OCI-LY1 (cell line): ENCODE measurements at regions not wholly inside any gene's neighbourhood (a gene's known extent, or its start where the extent isn't known, plus 50 kb on each side); places are given as distances from the start of the nearest gene placed in this dataset.

Source experiments
- H2AFZ ChIP-seq: fragments of 200-600 bp; sonication (generic), shearing (Covaris generic); 2 replicates; pipeline ENCODE4 v1.6.0; 2014; ENCODE audit warnings: antibody characterized with exemption, mild to moderate bottlenecking, low read length
- H3F3A ChIP-seq: fragments of 200-600 bp; sonication (generic), shearing (Covaris generic); 2 replicates; pipeline ENCODE4 v1.6.0; 2014; ENCODE audit warnings: mild to moderate bottlenecking, antibody characterized with exemption, low read length, moderate library complexity; ENCODE audit not compliant: insufficient read depth
- H3K27ac ChIP-seq: fragments of 200-600 bp; sonication (generic); 2 replicates; pipeline ENCODE4 v1.5.1; 2014; ENCODE audit warnings: low read length, mixed run types, mild to moderate bottlenecking, low read depth; ENCODE audit not compliant: poor library complexity, severe bottlenecking
- H3K27me3 ChIP-seq: fragments of 200-600 bp; sonication (generic); 2 replicates; pipeline ENCODE4 v1.6.0; 2014; ENCODE audit warnings: antibody characterized with exemption, mild to moderate bottlenecking, low read length, moderate library complexity; ENCODE audit not compliant: insufficient read depth
- H3K36me3 ChIP-seq: fragments of 200-600 bp; sonication (generic); 2 replicates; pipeline ENCODE4 v1.6.1; 2014; ENCODE audit warnings: mild to moderate bottlenecking, antibody characterized with exemption, low read length, moderate library complexity, mixed read lengths; ENCODE audit not compliant: insufficient read depth
- H3K4me1 ChIP-seq: fragments of 200-600 bp; sonication (generic); 2 replicates; pipeline ENCODE4 v1.5.1; 2014; ENCODE audit warnings: mild to moderate bottlenecking, low read length, moderate library complexity; ENCODE audit not compliant: insufficient read depth, severe bottlenecking
- H3K4me2 ChIP-seq: fragments of 200-600 bp; sonication (generic), shearing (Covaris generic); 2 replicates; pipeline ENCODE4 v1.6.1; 2014; ENCODE audit warnings: low read length
- H3K4me3 ChIP-seq: fragments of 200-600 bp; sonication (generic); 2 replicates; pipeline ENCODE4 v1.5.1; 2014; ENCODE audit warnings: low read length, low read depth, mild to moderate bottlenecking, mixed read lengths; ENCODE audit not compliant: poor library complexity, severe bottlenecking
- H3K79me2 ChIP-seq: fragments of 200-600 bp; shearing (Covaris generic); 2 replicates; pipeline ENCODE4 v1.6.1; 2016; ENCODE audit warnings: mixed run types, low read length, mixed read lengths; ENCODE audit not compliant: insufficient read depth
- H3K9ac ChIP-seq: fragments of 200-600 bp; sonication (generic), shearing (Covaris generic); 2 replicates; pipeline ENCODE4 v1.6.1; 2014; ENCODE audit warnings: mild to moderate bottlenecking, low read length, mixed read lengths
- H3K9me2 ChIP-seq: fragments of 200-600 bp; sonication (generic), shearing (Covaris generic); 2 replicates; pipeline ENCODE4 v1.6.1; 2014; ENCODE audit warnings: low read depth, mild to moderate bottlenecking, low read length, mixed read lengths
- H3K9me3 ChIP-seq: fragments of 200-600 bp; shearing (Covaris generic); 2 replicates; pipeline ENCODE4 v1.6.1; 2014; ENCODE audit warnings: low read length, mixed read lengths
- H4K20me1 ChIP-seq: fragments of 200-600 bp; sonication (generic), shearing (Covaris generic); 2 replicates; pipeline ENCODE4 v1.6.0; 2016; ENCODE audit warnings: mild to moderate bottlenecking, low read length; ENCODE audit not compliant: insufficient read depth
- CTCF ChIP-seq: fragments of 200-600 bp; sonication (generic), shearing (Covaris generic); IDR thresholded peaks from 2 replicates; pipeline ENCODE4 v1.5.1; 2017; ENCODE audit warnings: mild to moderate bottlenecking, antibody characterized with exemption, low read length, moderate library complexity, mixed read lengths
- EZH2 ChIP-seq: fragments of 200-600 bp; sonication (generic), shearing (Covaris generic); IDR thresholded peaks from 2 replicates; pipeline ENCODE4 v1.8.0; 2017; ENCODE audit warnings: borderline replicate concordance, mixed run types, mild to moderate bottlenecking, antibody characterized with exemption, low read length, moderate library complexity, mixed read lengths

- no peaks in the 10 kb centered on the region for H3K9me3 ChIP-seq
- no peaks in the 10 kb centered on the region for H4K20me1 ChIP-seq
- H3K27ac ChIP-seq, result no peak overlapping the region
- no peak overlapping the region for H3K4me2 ChIP-seq
- H3F3A ChIP-seq, result no peaks in the 10 kb centered on the region
- H3K27me3 ChIP-seq, result no peaks in the 10 kb centered on the region
- no peaks in the 10 kb centered on the region for H3K9me2 ChIP-seq
- H2AFZ ChIP-seq, result no peak overlapping the region
- H3K4me1 ChIP-seq, result no peaks in the 10 kb centered on the region
- TF ChIP-seq CTCF, result no peak
- no peak for TF ChIP-seq EZH2
- H3K36me3 ChIP-seq, result no peaks in the 10 kb centered on the region
- H3K79me2 ChIP-seq, result no peaks in the 10 kb centered on the region
- no peak overlapping the region for H3K9ac ChIP-seq
- no peak overlapping the region for H3K4me3 ChIP-seq
These were observed 936.2 kb upstream of the CHORDC1 start for GRCh38 chr11:91158891-91159537.

GRCh38 chr11:91158297-91158696 lies 935.4 kb upstream of the CHORDC1 start:
- no peaks in the 10 kb centered on the region for H3K9me3 ChIP-seq
- H3K9me2 ChIP-seq, result no peaks in the 10 kb centered on the region
- H3K4me3 ChIP-seq, result no peak overlapping the region
- H3K27ac ChIP-seq, result no peak overlapping the region
- H3K4me2 ChIP-seq, result no peak overlapping the region
- no peaks in the 10 kb centered on the region for H4K20me1 ChIP-seq
- TF ChIP-seq CTCF, result no peak
- no peak for TF ChIP-seq EZH2
- H3K36me3 ChIP-seq, result no peaks in the 10 kb centered on the region
- H3K27me3 ChIP-seq, result no peaks in the 10 kb centered on the region
- H3K9ac ChIP-seq, result no peak overlapping the region
- no peaks in the 10 kb centered on the region for H3K4me1 ChIP-seq
- no peak overlapping the region for H2AFZ ChIP-seq
- H3F3A ChIP-seq, result no peaks in the 10 kb centered on the region
- H3K79me2 ChIP-seq, result no peaks in the 10 kb centered on the region

- H3K79me2 ChIP-seq, result no peaks in the 10 kb centered on the region
- no peaks in the 10 kb centered on the region for H3K27me3 ChIP-seq
- TF ChIP-seq EZH2, result no peak
- no peak for TF ChIP-seq CTCF
- H2AFZ ChIP-seq, result no peak overlapping the region
- H3K9ac ChIP-seq, result no peak overlapping the region
- H3K27ac ChIP-seq, result no peak overlapping the region
- no peak overlapping the region for H3K4me3 ChIP-seq
- no peaks in the 10 kb centered on the region for H3K9me3 ChIP-seq
- H3K4me1 ChIP-seq, result no peaks in the 10 kb centered on the region
- H4K20me1 ChIP-seq, result no peaks in the 10 kb centered on the region
- H3F3A ChIP-seq, result no peaks in the 10 kb centered on the region
- H3K9me2 ChIP-seq, result no peaks in the 10 kb centered on the region
- no peak overlapping the region for H3K4me2 ChIP-seq
- H3K36me3 ChIP-seq, result no peaks in the 10 kb centered on the region
These were observed 933.2 kb upstream of the CHORDC1 start for GRCh38 chr11:91156041-91156440.
